Liver (tissue), 8 donors: ENCODE measurements at regions not wholly inside any gene's neighbourhood (a gene's known extent, or its start where the extent isn't known, plus 50 kb on each side); places are given as distances from the start of the nearest gene placed in this dataset.

Experiments
- DNase-seq: peaks from one replicate; pipeline ENCODE4 v3.0.0-alpha.2; 2017; ENCODE audit warnings: low spot score
- H3K27ac ChIP-seq, 2 donors: one replicate each; pipeline ENCODE4 v1.7.0; 2013; ENCODE audit warnings: inconsistent platforms in 2 of 2, low read length in 2 of 2, control low read depth in 1 of 2, low read depth in 1 of 2, mild to moderate bottlenecking in 1 of 2
- H3K27me3 ChIP-seq, 4 donors: one replicate each; pipeline versions ENCODE4 v1.6.1 to v1.7.0; 2013; ENCODE audit warnings: low read length in 3 of 4, inconsistent platforms in 1 of 4, mild to moderate bottlenecking in 1 of 4, moderate library complexity in 1 of 4; ENCODE audit not compliant: control insufficient read depth in 4 of 4, insufficient read depth in 4 of 4
- H3K36me3 ChIP-seq, 4 donors: one replicate each; pipeline versions ENCODE4 v1.6.1 to v1.7.0; 2013; ENCODE audit warnings: low read length in 3 of 4, mild to moderate bottlenecking in 3 of 4, low read depth in 1 of 4, moderate library complexity in 1 of 4; ENCODE audit not compliant: control insufficient read depth in 4 of 4, insufficient read depth in 3 of 4
- H3K4me1 ChIP-seq, 4 donors: one replicate each; pipeline versions ENCODE4 v1.6.1 to v1.7.0; 2013; ENCODE audit warnings: low read length in 3 of 4, mild to moderate bottlenecking in 3 of 4, moderate library complexity in 1 of 4; ENCODE audit not compliant: control insufficient read depth in 4 of 4, insufficient read depth in 4 of 4
- H3K4me3 ChIP-seq, 3 donors: one replicate each; pipeline versions ENCODE4 v1.6.1 to v1.7.0; 2013; ENCODE audit warnings: low read length in 3 of 3, control low read depth in 1 of 3, low read depth in 1 of 3, mild to moderate bottlenecking in 1 of 3
- H3K9ac ChIP-seq, 2 donors: one replicate each; pipeline ENCODE4 v1.7.0; 2013; ENCODE audit warnings: low read length in 2 of 2, mild to moderate bottlenecking in 2 of 2, moderate library complexity in 2 of 2, control low read depth in 1 of 2, low read depth in 1 of 2
- H3K9me3 ChIP-seq, 4 donors: one replicate each; pipeline versions ENCODE4 v1.6.1 to v1.7.0; 2013; ENCODE audit warnings: low read length in 3 of 4; ENCODE audit not compliant: control insufficient read depth in 4 of 4
- EGR1 ChIP-seq, 2 donors: IDR thresholded peaks; 2 replicates each; pipeline ENCODE4 v1.6.1; 2016 to 2018; ENCODE audit warnings: antibody characterized with exemption in 2 of 2, low read depth in 2 of 2
- FOXA2 ChIP-seq: IDR thresholded peaks from 2 replicates; pipeline ENCODE4 v1.6.1; 2016; ENCODE audit warnings: antibody characterized with exemption
- HNF4A ChIP-seq, 2 donors: conservative IDR thresholded peaks; 2 replicates each; pipeline ENCODE4 v1.6.1; 2016; ENCODE audit warnings: antibody characterized with exemption in 2 of 2, mild to moderate bottlenecking in 2 of 2
- HNF4G ChIP-seq: IDR thresholded peaks from 2 replicates; pipeline ENCODE4 v1.6.1; 2016; ENCODE audit warnings: antibody characterized with exemption
- JUND ChIP-seq, 2 donors: IDR thresholded peaks; 2 replicates each; pipeline ENCODE4 v1.6.1; 2016; ENCODE audit warnings: antibody characterized with exemption in 2 of 2
- NR2F2 ChIP-seq: IDR thresholded peaks from 2 replicates; pipeline ENCODE4 v1.6.1; 2016; ENCODE audit warnings: antibody characterized with exemption
- SP1 ChIP-seq: IDR thresholded peaks from 2 replicates; pipeline ENCODE4 v1.6.1; 2018; ENCODE audit warnings: antibody characterized with exemption, mild to moderate bottlenecking
- TAF1 ChIP-seq: conservative IDR thresholded peaks from 2 replicates; pipeline ENCODE4 v1.6.1; 2016; ENCODE audit warnings: antibody characterized with exemption, mild to moderate bottlenecking
- YY1 ChIP-seq: IDR thresholded peaks from 2 replicates; pipeline ENCODE4 v1.6.1; 2016; ENCODE audit warnings: antibody characterized with exemption, mild to moderate bottlenecking
- WGBS: extraction: QIAGEN DNeasy Blood & Tissue Kit; methylation state at CpG from one replicate; pipeline ENCODE4 v1.1.7; 2013; 5-methylcytosine and 5-hydroxymethylcytosine counted together
- TF ChIP-seq, protein P1 (sequence below): IDR thresholded peaks from 2 replicates; pipeline ENCODE4 v1.6.1; 2016; ENCODE audit warnings: antibody characterized with exemption
- TF ChIP-seq, protein P2 (sequence below): IDR thresholded peaks from 2 replicates; pipeline ENCODE4 v1.6.1; 2016; ENCODE audit warnings: antibody characterized with exemption, mild to moderate bottlenecking
- TF ChIP-seq, protein P3 (sequence below): IDR thresholded peaks from 2 replicates; pipeline ENCODE4 v1.6.1; 2016; ENCODE audit warnings: antibody characterized with exemption
- TF ChIP-seq, protein P4 (sequence below): fragments of 150-350 bp; IDR thresholded peaks from 2 replicates; pipeline ENCODE4 v1.5.1; 2017; ENCODE audit warnings: improper control_type of control experiment, low read depth, low read length; ENCODE audit not compliant: missing input control
- donor health status: healthy.
- donor health status: healthy.
- donor health status: healthy.
- donor health status: healthy.
- donor health status: healthy.

DNA sequence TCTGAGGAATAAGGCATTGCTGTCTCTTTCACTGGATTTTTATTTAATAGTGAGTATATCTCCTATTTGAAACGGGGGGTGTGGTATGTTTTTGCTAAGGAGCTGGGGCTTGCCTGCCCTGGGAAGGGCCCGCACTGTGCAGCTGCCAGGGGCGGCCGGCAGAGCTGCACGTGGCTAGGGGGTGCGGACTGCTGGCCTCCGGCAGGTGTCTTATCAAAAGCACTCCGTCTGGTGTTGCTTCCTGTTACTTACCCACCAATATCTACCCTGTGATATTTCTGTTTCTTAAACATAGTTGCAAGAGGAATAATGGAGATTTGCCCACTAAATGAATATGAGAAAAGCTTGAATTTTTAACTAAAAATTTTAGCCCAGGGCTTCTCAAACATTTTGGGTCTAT is 232.0 kb downstream of the IRX1 start:
- DNase-seq = no peak

DNA sequence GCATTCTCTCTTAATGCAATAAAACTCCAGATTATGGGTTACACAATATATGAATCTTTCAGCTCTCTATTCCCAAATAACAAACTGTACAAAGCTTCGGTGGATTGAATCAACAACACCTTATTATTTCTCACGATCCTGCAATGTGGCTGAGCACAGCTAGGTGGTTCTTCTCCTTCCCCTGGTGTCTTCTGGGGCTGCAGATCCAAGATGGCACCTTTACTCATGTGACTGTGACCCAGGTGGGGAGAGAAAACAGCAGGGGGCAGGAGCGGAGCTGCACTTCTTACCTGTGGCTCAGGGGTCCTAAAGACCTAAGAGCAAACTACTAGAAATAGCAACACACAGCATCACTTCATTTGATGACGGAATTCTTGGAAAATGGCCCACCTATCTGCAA is 233.1 kb downstream of the IRX1 start:
- Histone ChIP-seq H3K36me3 (no peaks in the 10 kb centered on the region), H3K27me3 (peaks cover 0 to 2% (median 0%) of the 10 kb centered on the region in 4 donors), H3K9ac (no peak overlapping the region), H3K9me3 (no peaks in the 10 kb centered on the region), H3K4me3 (no peak overlapping the region), H3K27ac (no peak overlapping the region), H3K4me1 (no peaks in the 10 kb centered on the region)
- WGBS = 70% methylated on average over 4 of the region's 4 CpGs
- DNase-seq = no peak
- TF ChIP-seq TAF1 (no peak), FOXA2 (no peak), EGR1 (IDR thresholded peaks at IDR 0.05; ENCODE audit: low read depth in 2 of 2) (no peak), SP1 (no peak), HNF4G (no peak), NR2F2 (no peak), YY1 (no peak), JUND (IDR thresholded peaks at IDR 0.05) (no peak), HNF4A (conservative IDR thresholded peaks at IDR 0.05) (no peak)
- TF ChIP-seq, protein P1, sequence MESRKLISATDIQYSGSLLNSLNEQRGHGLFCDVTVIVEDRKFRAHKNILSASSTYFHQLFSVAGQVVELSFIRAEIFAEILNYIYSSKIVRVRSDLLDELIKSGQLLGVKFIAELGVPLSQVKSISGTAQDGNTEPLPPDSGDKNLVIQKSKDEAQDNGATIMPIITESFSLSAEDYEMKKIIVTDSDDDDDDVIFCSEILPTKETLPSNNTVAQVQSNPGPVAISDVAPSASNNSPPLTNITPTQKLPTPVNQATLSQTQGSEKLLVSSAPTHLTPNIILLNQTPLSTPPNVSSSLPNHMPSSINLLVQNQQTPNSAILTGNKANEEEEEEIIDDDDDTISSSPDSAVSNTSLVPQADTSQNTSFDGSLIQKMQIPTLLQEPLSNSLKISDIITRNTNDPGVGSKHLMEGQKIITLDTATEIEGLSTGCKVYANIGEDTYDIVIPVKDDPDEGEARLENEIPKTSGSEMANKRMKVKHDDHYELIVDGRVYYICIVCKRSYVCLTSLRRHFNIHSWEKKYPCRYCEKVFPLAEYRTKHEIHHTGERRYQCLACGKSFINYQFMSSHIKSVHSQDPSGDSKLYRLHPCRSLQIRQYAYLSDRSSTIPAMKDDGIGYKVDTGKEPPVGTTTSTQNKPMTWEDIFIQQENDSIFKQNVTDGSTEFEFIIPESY = no peak
- TF ChIP-seq, protein P2, sequence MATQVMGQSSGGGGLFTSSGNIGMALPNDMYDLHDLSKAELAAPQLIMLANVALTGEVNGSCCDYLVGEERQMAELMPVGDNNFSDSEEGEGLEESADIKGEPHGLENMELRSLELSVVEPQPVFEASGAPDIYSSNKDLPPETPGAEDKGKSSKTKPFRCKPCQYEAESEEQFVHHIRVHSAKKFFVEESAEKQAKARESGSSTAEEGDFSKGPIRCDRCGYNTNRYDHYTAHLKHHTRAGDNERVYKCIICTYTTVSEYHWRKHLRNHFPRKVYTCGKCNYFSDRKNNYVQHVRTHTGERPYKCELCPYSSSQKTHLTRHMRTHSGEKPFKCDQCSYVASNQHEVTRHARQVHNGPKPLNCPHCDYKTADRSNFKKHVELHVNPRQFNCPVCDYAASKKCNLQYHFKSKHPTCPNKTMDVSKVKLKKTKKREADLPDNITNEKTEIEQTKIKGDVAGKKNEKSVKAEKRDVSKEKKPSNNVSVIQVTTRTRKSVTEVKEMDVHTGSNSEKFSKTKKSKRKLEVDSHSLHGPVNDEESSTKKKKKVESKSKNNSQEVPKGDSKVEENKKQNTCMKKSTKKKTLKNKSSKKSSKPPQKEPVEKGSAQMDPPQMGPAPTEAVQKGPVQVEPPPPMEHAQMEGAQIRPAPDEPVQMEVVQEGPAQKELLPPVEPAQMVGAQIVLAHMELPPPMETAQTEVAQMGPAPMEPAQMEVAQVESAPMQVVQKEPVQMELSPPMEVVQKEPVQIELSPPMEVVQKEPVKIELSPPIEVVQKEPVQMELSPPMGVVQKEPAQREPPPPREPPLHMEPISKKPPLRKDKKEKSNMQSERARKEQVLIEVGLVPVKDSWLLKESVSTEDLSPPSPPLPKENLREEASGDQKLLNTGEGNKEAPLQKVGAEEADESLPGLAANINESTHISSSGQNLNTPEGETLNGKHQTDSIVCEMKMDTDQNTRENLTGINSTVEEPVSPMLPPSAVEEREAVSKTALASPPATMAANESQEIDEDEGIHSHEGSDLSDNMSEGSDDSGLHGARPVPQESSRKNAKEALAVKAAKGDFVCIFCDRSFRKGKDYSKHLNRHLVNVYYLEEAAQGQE = no peak
- TF ChIP-seq, protein P3, sequence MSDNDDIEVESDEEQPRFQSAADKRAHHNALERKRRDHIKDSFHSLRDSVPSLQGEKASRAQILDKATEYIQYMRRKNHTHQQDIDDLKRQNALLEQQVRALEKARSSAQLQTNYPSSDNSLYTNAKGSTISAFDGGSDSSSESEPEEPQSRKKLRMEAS = no peak

More for the DNA sequence above, 232.0 kb downstream of the IRX1 start:
- 34% methylated on average over 8 of the region's 8 CpGs for WGBS
- Histone ChIP-seq H3K9me3 (no peaks in the 10 kb centered on the region), H3K9ac (no peak overlapping the region), H3K4me1 (no peaks in the 10 kb centered on the region), H3K27me3 (peaks cover 0 to 2% (median 0%) of the 10 kb centered on the region in 4 donors), H3K27ac (no peak overlapping the region), H3K36me3 (no peaks in the 10 kb centered on the region), H3K4me3 (no peak overlapping the region)
- no peak for TF ChIP-seq YY1
- no peak for TF ChIP-seq EGR1 (IDR thresholded peaks at IDR 0.05; ENCODE audit: low read depth in 2 of 2)
- TF ChIP-seq, protein P4, sequence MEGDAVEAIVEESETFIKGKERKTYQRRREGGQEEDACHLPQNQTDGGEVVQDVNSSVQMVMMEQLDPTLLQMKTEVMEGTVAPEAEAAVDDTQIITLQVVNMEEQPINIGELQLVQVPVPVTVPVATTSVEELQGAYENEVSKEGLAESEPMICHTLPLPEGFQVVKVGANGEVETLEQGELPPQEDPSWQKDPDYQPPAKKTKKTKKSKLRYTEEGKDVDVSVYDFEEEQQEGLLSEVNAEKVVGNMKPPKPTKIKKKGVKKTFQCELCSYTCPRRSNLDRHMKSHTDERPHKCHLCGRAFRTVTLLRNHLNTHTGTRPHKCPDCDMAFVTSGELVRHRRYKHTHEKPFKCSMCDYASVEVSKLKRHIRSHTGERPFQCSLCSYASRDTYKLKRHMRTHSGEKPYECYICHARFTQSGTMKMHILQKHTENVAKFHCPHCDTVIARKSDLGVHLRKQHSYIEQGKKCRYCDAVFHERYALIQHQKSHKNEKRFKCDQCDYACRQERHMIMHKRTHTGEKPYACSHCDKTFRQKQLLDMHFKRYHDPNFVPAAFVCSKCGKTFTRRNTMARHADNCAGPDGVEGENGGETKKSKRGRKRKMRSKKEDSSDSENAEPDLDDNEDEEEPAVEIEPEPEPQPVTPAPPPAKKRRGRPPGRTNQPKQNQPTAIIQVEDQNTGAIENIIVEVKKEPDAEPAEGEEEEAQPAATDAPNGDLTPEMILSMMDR = no peak
- TF ChIP-seq, protein P1 = no peak
- TF ChIP-seq FOXA2 = no peak
